Small intestine (tissue), 7 donors: ENCODE measurements at regions not wholly inside any gene's neighbourhood (a gene's known extent, or its start where the extent isn't known, plus 50 kb on each side); places are given as distances from the start of the nearest gene placed in this dataset.
A peak's percentile ranks its signal among the peaks of the same experiment; 100 is the strongest.
"Not testable (repeated sequence)": the region's sequence is repeated elsewhere in the genome, so short reads cannot be mapped to it uniquely, and the experiment has no call there.

Source experiments
- DNase-seq, 2 donors: peaks; one replicate each; pipeline versions ENCODE4 v3.0.0 to v3.0.0-alpha.2; 2013
- FAIRE-seq: peaks from 2 replicates; lab custom pipeline; 2012; peaks lifted over from hg19 to GRCh38; lab: Jason Lieb, UNC
- H3K27ac ChIP-seq, 3 donors: one replicate each; pipeline ENCODE4 v1.5.1; 2013; ENCODE audit warnings: low read length in 2 of 3, mild to moderate bottlenecking in 2 of 3, control low read depth in 1 of 3, inconsistent platforms in 1 of 3, low read depth in 1 of 3, moderate library complexity in 1 of 3
- H3K27me3 ChIP-seq, 3 donors: one replicate each; pipeline ENCODE4 v1.6.1; 2013; ENCODE audit warnings: low read length in 3 of 3, inconsistent platforms in 1 of 3; ENCODE audit not compliant: control insufficient read depth in 3 of 3, insufficient read depth in 3 of 3
- H3K36me3 ChIP-seq, 3 donors: one replicate each; pipeline ENCODE4 v1.6.1; 2013; ENCODE audit warnings: low read length in 3 of 3, inconsistent platforms in 1 of 3, low read depth in 1 of 3, mild to moderate bottlenecking in 1 of 3, moderate library complexity in 1 of 3; ENCODE audit not compliant: control insufficient read depth in 3 of 3, insufficient read depth in 2 of 3
- H3K4me1 ChIP-seq, 3 donors: one replicate each; pipeline ENCODE4 v1.6.1; 2013; ENCODE audit warnings: low read length in 2 of 3, inconsistent platforms in 1 of 3, low read depth in 1 of 3, mild to moderate bottlenecking in 1 of 3, moderate library complexity in 1 of 3; ENCODE audit not compliant: control insufficient read depth in 3 of 3, insufficient read depth in 2 of 3
- H3K4me3 ChIP-seq, 3 donors: one replicate each; pipeline ENCODE4 v1.5.1; 2013; ENCODE audit warnings: low read length in 3 of 3, control low read depth in 1 of 3, inconsistent platforms in 1 of 3, low read depth in 1 of 3, mild to moderate bottlenecking in 1 of 3, moderate library complexity in 1 of 3
- H3K9me3 ChIP-seq, 2 donors: one replicate each; pipeline ENCODE4 v1.6.1; 2013; ENCODE audit warnings: low read depth in 1 of 2, low read length in 1 of 2; ENCODE audit not compliant: control insufficient read depth in 2 of 2, insufficient read depth in 1 of 2
- WGBS, 3 donors: extraction: QIAGEN DNeasy Blood & Tissue Kit; methylation state at CpG; one replicate each; pipeline ENCODE4 v1.1.7; 2013; 5-methylcytosine and 5-hydroxymethylcytosine counted together
- donor health status: healthy with polysubstance abuse.
- donor health status: control.
- donor health status: control.
- donor health status: Bipolar disorder and iron deficiency.
- donor health status: healthy.

- Histone ChIP-seq H3K36me3 (peaks cover 0 to 3% (median 0%) of the 10 kb centered on the region in 3 donors), H3K4me1 (no peaks in the 10 kb centered on the region), H3K4me3 (no peak overlapping the region), H3K27ac (no peak overlapping the region), H3K27me3 (peaks cover 0 to 8% (median 0%) of the 10 kb centered on the region in 3 donors), H3K9me3 (peaks cover 0 to 8% of the 10 kb centered on the region in 2 donors)
- peak in 1 of 2 donors; percentile 17 for DNase-seq
- no peak for FAIRE-seq
- WGBS, 3 donors = 49 to 57% (median 52%) methylated on average over 5 of the region's 5 CpGs
Observed at GRCh38 chr3:44136421-44136820, 105.3 kb upstream of the TOPAZ1 start.

- peaks cover 0 to 2% (median 0%) of the 10 kb centered on the region in 3 donors for H3K27me3 ChIP-seq
- no peak overlapping the region for H3K27ac ChIP-seq
- WGBS, 3 donors = 25 to 46% (median 33%) methylated on average over 1 of the region's 1 CpG
- peaks cover 0 to 4% of the 10 kb centered on the region in 2 donors for H3K9me3 ChIP-seq
- H3K36me3 ChIP-seq = no peaks in the 10 kb centered on the region
- H3K4me3 ChIP-seq = no peak overlapping the region
- DNase-seq (peak in 1 of 2 donors; percentile 30), FAIRE-seq (no peak)
- H3K4me1 ChIP-seq = no peaks in the 10 kb centered on the region
Observed at GRCh38 chr3:44146073-44146472, 95.6 kb upstream of the TOPAZ1 start.

- 70 to 87% (median 75%) methylated on average over 2 of the region's 2 CpGs for WGBS, 3 donors
- H3K4me1 ChIP-seq = no peaks in the 10 kb centered on the region
- no peaks in the 10 kb centered on the region for H3K36me3 ChIP-seq
- no peak overlapping the region for H3K27ac ChIP-seq
- H3K4me3 ChIP-seq = no peak overlapping the region
- DNase-seq (no peak), FAIRE-seq (no peak)
- H3K27me3 ChIP-seq = no peaks in the 10 kb centered on the region
- no peaks in the 10 kb centered on the region for H3K9me3 ChIP-seq
Observed at GRCh38 chr3:44159696-44160300, 81.9 kb upstream of the TOPAZ1 start.

GRCh38 chr3:44160818-44161217 is 80.9 kb upstream of the TOPAZ1 start:
- WGBS, 3 donors = 75 to 81% (median 81%) methylated on average over 4 of the region's 4 CpGs
- peaks cover 0 to 2% (median 0%) of the 10 kb centered on the region in 3 donors for H3K27me3 ChIP-seq

DNA sequence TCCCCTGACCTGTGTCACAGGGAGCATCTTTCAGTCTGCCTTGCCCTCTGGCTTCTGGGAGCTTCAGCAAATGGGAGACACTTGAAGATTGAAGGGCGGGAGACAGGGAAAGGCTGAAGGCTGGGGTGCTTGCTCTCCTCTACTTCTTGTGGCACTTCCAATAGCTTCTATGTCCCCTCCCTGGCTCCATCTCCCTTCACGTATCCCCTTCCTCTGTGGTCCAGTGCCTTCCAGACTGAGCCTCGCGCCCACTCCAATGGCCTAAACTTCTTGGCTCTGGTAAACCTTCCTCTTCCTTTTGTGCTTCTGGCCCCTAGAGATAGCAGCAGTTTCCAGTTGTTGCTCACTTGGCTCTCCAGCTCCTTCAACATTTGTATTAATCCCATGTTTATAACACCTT is 69.8 kb upstream of the TOPAZ1 start:
- no peak for FAIRE-seq
- H3K4me3 ChIP-seq = no peak overlapping the region
- 96 to 99% (median 99%) methylated on average over 4 of the region's 4 CpGs for WGBS, 3 donors
- H3K9me3 ChIP-seq = peaks cover 0 to 8% of the 10 kb centered on the region in 2 donors
- no peaks in the 10 kb centered on the region for H3K4me1 ChIP-seq
- H3K27ac ChIP-seq = no peak overlapping the region
- no peaks in the 10 kb centered on the region for H3K27me3 ChIP-seq
- H3K36me3 ChIP-seq = peaks cover 0 to 6% (median 0%) of the 10 kb centered on the region in 3 donors
- DNase-seq = no peak

More at GRCh38 chr3:44160818-44161217, 80.9 kb upstream of the TOPAZ1 start:
- no peaks in the 10 kb centered on the region for H3K9me3 ChIP-seq
- no peak overlapping the region for H3K4me3 ChIP-seq
- H3K27ac ChIP-seq = no peak overlapping the region
- DNase-seq (no peak), FAIRE-seq (no peak)
- no peaks in the 10 kb centered on the region for H3K36me3 ChIP-seq
- no peaks in the 10 kb centered on the region for H3K4me1 ChIP-seq

DNA sequence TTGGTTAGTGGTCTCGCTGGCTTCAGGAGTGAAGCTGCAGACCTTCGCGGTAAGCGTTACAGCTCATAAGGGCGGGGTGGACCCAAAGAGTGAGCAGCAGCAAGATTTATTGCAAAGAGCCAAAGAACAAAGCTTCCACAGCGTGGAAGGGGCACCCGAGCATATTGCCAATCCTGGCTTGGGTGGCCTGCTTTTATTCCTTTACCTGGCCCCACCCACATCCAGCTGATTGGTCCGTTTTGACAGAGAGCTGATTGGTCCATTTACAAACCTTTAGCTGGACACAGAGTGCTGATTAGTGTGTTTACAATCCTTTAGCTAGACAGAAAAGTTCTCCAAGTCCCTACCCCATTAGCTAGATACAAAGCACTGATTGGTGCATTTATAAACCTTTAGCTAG is 69.0 kb upstream of the TOPAZ1 start:
- WGBS, 3 donors = 86 to 89% (median 89%) methylated on average over 8 of the region's 8 CpGs
- H3K4me1 ChIP-seq, DNase-seq, H3K27me3 ChIP-seq, H3K4me3 ChIP-seq, H3K36me3 ChIP-seq, H3K27ac ChIP-seq, FAIRE-seq, H3K9me3 ChIP-seq: not testable (repeated sequence)

GRCh38 chr3:44173263-44173662 is 68.4 kb upstream of the TOPAZ1 start:
- no peak for FAIRE-seq
- WGBS, 3 donors = 87 to 90% (median 88%) methylated on average over 15 of the region's 15 CpGs
- peaks cover 0 to 6% (median 0%) of the 10 kb centered on the region in 3 donors for H3K36me3 ChIP-seq

GRCh38 chr3:44175070-44175469 is 66.6 kb upstream of the TOPAZ1 start:
- DNase-seq = no peak
- H3K4me3 ChIP-seq = no peak overlapping the region
- no peaks in the 10 kb centered on the region for H3K4me1 ChIP-seq
- H3K27me3 ChIP-seq = peaks cover 0 to 3% (median 0%) of the 10 kb centered on the region in 3 donors
- peaks cover 0 to 8% of the 10 kb centered on the region in 2 donors for H3K9me3 ChIP-seq
- FAIRE-seq = no peak
- H3K27ac ChIP-seq = no peak overlapping the region
- peaks cover 0 to 6% (median 0%) of the 10 kb centered on the region in 3 donors for H3K36me3 ChIP-seq
- WGBS, 3 donors = 8 to 48% (median 22%) methylated on average over 2 of the region's 2 CpGs

More at GRCh38 chr3:44173263-44173662, 68.4 kb upstream of the TOPAZ1 start:
- Histone ChIP-seq H3K9me3 (peaks cover 0 to 8% of the 10 kb centered on the region in 2 donors), H3K4me1 (no peaks in the 10 kb centered on the region), H3K4me3 (no peak overlapping the region), H3K27ac (no peak overlapping the region), H3K27me3 (peaks cover 0 to 3% (median 0%) of the 10 kb centered on the region in 3 donors)
- DNase-seq = no peak
